A673 (cell line): ENCODE measurements at regions not wholly inside any gene's neighbourhood (a gene's known extent, or its start where the extent isn't known, plus 50 kb on each side); places are given as distances from the start of the nearest gene placed in this dataset.

Source experiments
- BruUV-seq: library from RNA; stranded (reverse); fragments of 400-500 nt; replicated peaks from 2 replicates; lab custom pipeline; 2021; lab: Mats Ljungman, UMichigan
- CTCF ChIA-PET: fragments of 300-600 bp; sonication (Branson Sonifier 250); formaldehyde crosslinking; loops from one replicate; lab custom pipeline; 2022; ENCODE audit warnings: antibody characterized with exemption; lab: Charles Lee
- POLR2A ChIA-PET: fragments of 300-600 bp; sonication (Branson Sonifier 250); formaldehyde crosslinking; loops from one replicate; lab custom pipeline; 2022; ENCODE audit warnings: antibody characterized with exemption; ENCODE audit not compliant: low non-redundant PET; lab: Charles Lee
- DNase-seq: peaks from one replicate; pipeline ENCODE4 v3.0.0-alpha.2; 2015; ENCODE audit warnings: low spot score
- H3K27ac ChIP-seq: fragments of 200-600 bp; sonication (generic); 2 replicates; pipeline ENCODE4 v1.5.1; 2016; ENCODE audit warnings: mixed run types, low read depth, mild to moderate bottlenecking, mixed read lengths, antibody characterized with exemption, low read length; ENCODE audit not compliant: poor library complexity, severe bottlenecking
- H3K27me3 ChIP-seq: fragments of 200-600 bp; sonication (generic); replicated peaks from 2 replicates; pipeline ENCODE4 v1.6.1; 2017; ENCODE audit warnings: mixed run types, low read depth, mild to moderate bottlenecking, mixed read lengths, antibody characterized with exemption, low read length; ENCODE audit not compliant: insufficient read depth, poor library complexity
- H3K36me3 ChIP-seq: fragments of 200-600 bp; sonication (generic); 2 replicates; pipeline ENCODE4 v1.6.1; 2016; ENCODE audit warnings: mixed run types, mild to moderate bottlenecking, mixed read lengths, antibody characterized with exemption, low read length; ENCODE audit not compliant: insufficient read depth, poor library complexity, severe bottlenecking
- H3K4me1 ChIP-seq: fragments of 200-600 bp; sonication (generic); 2 replicates; pipeline ENCODE4 v1.6.1; 2017; ENCODE audit warnings: mixed run types, mild to moderate bottlenecking, mixed read lengths, antibody characterized with exemption, low read length; ENCODE audit not compliant: insufficient read depth, poor library complexity, severe bottlenecking
- H3K4me3 ChIP-seq: fragments of 200-600 bp; sonication (generic); 2 replicates; pipeline ENCODE4 v1.5.1; 2016; ENCODE audit warnings: low read depth, mixed run types, mild to moderate bottlenecking, mixed read lengths, low read length; ENCODE audit not compliant: poor library complexity, severe bottlenecking
- H3K9me3 ChIP-seq: fragments of 200-600 bp; sonication (generic); 2 replicates; pipeline ENCODE4 v1.6.1; 2016; ENCODE audit warnings: mixed run types, low read depth, mild to moderate bottlenecking, mixed read lengths, antibody characterized with exemption, low read length; ENCODE audit not compliant: poor library complexity, severe bottlenecking
- CTCF ChIP-seq: fragments of 300-800, 200-600 bp; sonication (generic); conservative IDR thresholded peaks from 2 replicates; pipeline ENCODE4 v1.5.1; 2017; ENCODE audit warnings: low read depth, mild to moderate bottlenecking, antibody characterized with exemption, low read length, moderate library complexity, mixed read lengths
- EZH2 ChIP-seq: fragments of 200-600 bp; sonication (generic); IDR thresholded peaks from 2 replicates; pipeline ENCODE4 v1.6.1; 2017; ENCODE audit warnings: borderline replicate concordance, low read depth, mild to moderate bottlenecking, mixed read lengths, antibody characterized with exemption, low read length; ENCODE audit not compliant: poor library complexity, severe bottlenecking
- intact Hi-C: fragments of 100-400 bp; cut with micrococcal nuclease; formaldehyde crosslinking; loops from one replicate; pipeline ENCODE4 v1.10.0; 2022; ENCODE audit not compliant: unreplicated experiment

DNA sequence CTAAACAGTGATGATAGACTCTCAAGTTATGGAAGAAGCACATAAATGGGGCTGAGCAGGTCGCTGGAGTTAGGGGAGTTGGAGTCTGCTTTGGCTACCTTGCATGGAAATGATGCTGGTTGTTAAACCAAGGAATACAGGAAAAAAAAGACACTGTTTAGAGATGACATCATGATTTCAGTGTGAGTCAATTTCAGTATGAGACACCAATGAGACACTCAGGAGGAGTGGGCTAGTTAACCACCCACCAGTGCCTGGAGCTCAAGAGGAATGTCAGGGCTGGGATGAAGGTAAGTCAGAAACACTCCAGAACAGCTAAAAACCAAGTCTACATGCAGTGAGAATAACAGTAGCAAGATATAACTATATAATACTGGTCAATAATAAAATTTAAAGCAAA lies 303.6 kb downstream of the SOX11 start:
- Histone ChIP-seq H3K4me1 (no peaks in the 10 kb centered on the region), H3K36me3 (no peaks in the 10 kb centered on the region), H3K27ac (no peak overlapping the region), H3K9me3 (no peaks in the 10 kb centered on the region), H3K4me3 (no peak overlapping the region), H3K27me3 (no peaks in the 10 kb centered on the region)
- no TSS peak for BruUV-seq
- ChIA-PET POLR2A (no interaction called here), CTCF (no interaction called here)
- intact Hi-C loops: no loop called here
- no peak for DNase-seq
- TF ChIP-seq EZH2 (no peak), CTCF (no peak)

DNA sequence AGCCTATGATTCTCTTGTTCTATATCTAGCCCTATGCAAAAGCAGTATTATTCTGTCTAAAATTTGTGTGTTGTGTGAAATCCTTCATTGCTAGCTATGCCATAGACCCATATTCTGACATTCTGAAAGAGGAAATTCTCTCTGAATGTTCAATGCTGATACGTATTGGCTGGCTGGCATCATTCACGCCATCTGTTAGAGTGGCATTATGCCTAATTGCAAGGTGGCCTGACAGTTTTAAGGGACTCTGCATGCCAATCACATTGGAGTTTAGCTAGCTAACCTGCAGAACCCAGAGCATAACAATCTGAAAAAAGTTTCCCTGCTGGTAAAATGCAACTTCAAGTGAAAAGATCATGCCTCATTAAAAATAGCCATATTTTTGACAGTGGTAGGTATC lies 316.0 kb downstream of the SOX11 start:
- Histone ChIP-seq H3K27me3 (no peaks in the 10 kb centered on the region), H3K4me3 (no peak overlapping the region), H3K36me3 (no peaks in the 10 kb centered on the region), H3K4me1 (peaks cover 7% of the 10 kb centered on the region), H3K9me3 (no peaks in the 10 kb centered on the region), H3K27ac (no peak overlapping the region)
- no peak for DNase-seq
- intact Hi-C loops: no loop called here
- BruUV-seq: no TSS peak
- ChIA-PET CTCF (no interaction called here), POLR2A (no interaction called here)
- TF ChIP-seq EZH2 (no peak), CTCF (no peak)

- intact Hi-C loops: no loop called here
- no TSS peak for BruUV-seq
Measured at GRCh38 chr2:6008726-6009125, 316.5 kb downstream of the SOX11 start.

More at GRCh38 chr2:6008726-6009125, 316.5 kb downstream of the SOX11 start:
- no peak for DNase-seq
- no peak for TF ChIP-seq EZH2
- TF ChIP-seq CTCF: no peak
- H3K27ac ChIP-seq: no peak overlapping the region
- ChIA-PET CTCF (no interaction called here), POLR2A (no interaction called here)
- H3K27me3 ChIP-seq: no peaks in the 10 kb centered on the region
- peaks cover 7% of the 10 kb centered on the region for H3K4me1 ChIP-seq
- H3K9me3 ChIP-seq: no peaks in the 10 kb centered on the region
- no peak overlapping the region for H3K4me3 ChIP-seq
- no peaks in the 10 kb centered on the region for H3K36me3 ChIP-seq
